Left ventricle myocardium inferior (tissue), 1 donor: ENCODE measurements at regions not wholly inside any gene's neighbourhood (a gene's known extent, or its start where the extent isn't known, plus 50 kb on each side); places are given as distances from the start of the nearest gene placed in this dataset.

Source experiments
- DNase-seq: peaks from one replicate; pipeline ENCODE4 v3.0.0-alpha.2; 2020
- H3K27ac ChIP-seq: fragments of 200-600 bp; replicated peaks from 2 replicates; pipeline ENCODE4 v1.8.0; 2021
- H3K27me3 ChIP-seq: fragments of 200-600 bp; 2 replicates; pipeline ENCODE4 v1.8.0; 2021; ENCODE audit warnings: low read depth
- H3K36me3 ChIP-seq: fragments of 200-600 bp; 2 replicates; pipeline ENCODE4 v1.8.0; 2021
- H3K4me1 ChIP-seq: fragments of 200-600 bp; 2 replicates; pipeline ENCODE4 v1.8.0; 2021
- H3K4me3 ChIP-seq: fragments of 200-600 bp; 2 replicates; pipeline ENCODE4 v1.8.0; 2021; ENCODE audit warnings: mild to moderate bottlenecking, moderate library complexity
- H3K9me3 ChIP-seq: fragments of 200-600 bp; replicated peaks from 2 replicates; pipeline ENCODE4 v1.8.0; 2021
- CTCF ChIP-seq: fragments of 200-600 bp; IDR thresholded peaks from 2 replicates; pipeline ENCODE4 v1.8.0; 2021; ENCODE audit warnings: antibody characterized with exemption, mild to moderate bottlenecking, borderline replicate concordance
- intact Hi-C: fragments of 100-400 bp; cut with micrococcal nuclease; formaldehyde crosslinking; loops from one replicate; pipeline ENCODE4 v1.11.0; 2022
- donor health status: DM: no; HTN: yes; CAD: no; lungs with severe emphysema.

- no peak for DNase-seq
- no peak for TF ChIP-seq CTCF
- Histone ChIP-seq H3K4me1 (no peaks in the 10 kb centered on the region), H3K36me3 (no peaks in the 10 kb centered on the region), H3K27ac (no peak overlapping the region), H3K27me3 (no peaks in the 10 kb centered on the region), H3K4me3 (no peak overlapping the region), H3K9me3 (peaks cover 14% of the 10 kb centered on the region)
- intact Hi-C loops: no loop called here
These were observed 53.5 kb upstream of the MAST4 start for GRCh38 chr5:66542711-66543110.
